A673 (cell line): ENCODE measurements at regions not wholly inside any gene's neighbourhood (a gene's known extent, or its start where the extent isn't known, plus 50 kb on each side); places are given as distances from the start of the nearest gene placed in this dataset.

ENCODE experiments used
- CTCF ChIP-seq: fragments of 300-800, 200-600 bp; sonication (generic); conservative IDR thresholded peaks from 2 replicates; pipeline ENCODE4 v1.5.1; 2017; ENCODE audit warnings: low read depth, mild to moderate bottlenecking, antibody characterized with exemption, low read length, moderate library complexity, mixed read lengths
- EZH2 ChIP-seq: fragments of 200-600 bp; sonication (generic); IDR thresholded peaks from 2 replicates; pipeline ENCODE4 v1.6.1; 2017; ENCODE audit warnings: borderline replicate concordance, low read depth, mild to moderate bottlenecking, mixed read lengths, antibody characterized with exemption, low read length; ENCODE audit not compliant: poor library complexity, severe bottlenecking

DNA sequence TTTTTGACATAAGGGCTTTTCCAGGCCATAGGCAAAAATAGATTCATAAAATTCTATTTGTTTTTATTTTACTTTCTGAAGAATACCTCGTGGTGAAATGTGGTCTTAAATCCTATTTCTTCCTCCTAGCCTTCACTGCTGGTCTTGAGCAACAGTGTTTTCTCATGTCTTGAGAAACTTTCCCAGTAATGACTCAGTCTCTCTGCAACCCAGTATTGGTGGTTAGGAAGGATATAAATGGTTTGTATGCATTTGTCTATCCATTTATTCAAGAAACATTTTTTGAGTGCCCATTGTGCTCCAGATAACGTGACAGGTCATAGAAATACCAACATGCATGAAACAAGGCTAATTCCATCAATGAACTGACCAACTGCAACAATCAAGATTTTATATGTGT, 213.9 kb downstream of the TMEM114 start:
- TF ChIP-seq CTCF (no peak), EZH2 (no peak)
